Activated naive CD4-positive, alpha-beta T cell treated with anti-CD3 and anti-CD28 coated beads, Interleukin-2, amount 10 ng/mL, durations not matched to agents 7 days and 5 days (primary cell): ENCODE measurements at regions not wholly inside any gene's neighbourhood (a gene's known extent, or its start where the extent isn't known, plus 50 kb on each side); places are given as distances from the start of the nearest gene placed in this dataset.

Experiments
- CTCF ChIA-PET: fragments of 350-600 bp; sonication (Branson Sonifier 250); formaldehyde crosslinking; loops from one replicate; lab custom pipeline; 2021; ENCODE audit warnings: antibody characterized with exemption; lab: Charles Lee
- DNase-seq: peaks from one replicate; pipeline ENCODE4 v3.0.0-alpha.2; 2020
- H3K27ac Mint-ChIP-seq: one replicate; pipeline ENCODE4 v1.8.0; 2021; ENCODE audit warnings: mild to moderate bottlenecking, moderate library complexity, mixed read lengths
- H3K27me3 Mint-ChIP-seq: one replicate; pipeline ENCODE4 v1.8.0; 2021; ENCODE audit warnings: mild to moderate bottlenecking, mixed read lengths
- H3K36me3 Mint-ChIP-seq: one replicate; pipeline ENCODE4 v1.8.0; 2021; ENCODE audit warnings: mixed read lengths
- H3K4me1 Mint-ChIP-seq: one replicate; pipeline ENCODE4 v1.8.0; 2021; ENCODE audit warnings: mixed read lengths
- H3K4me3 Mint-ChIP-seq: one replicate; pipeline ENCODE4 v1.8.0; 2021; ENCODE audit warnings: mild to moderate bottlenecking, moderate library complexity, mixed read lengths
- H3K9me3 Mint-ChIP-seq: one replicate; pipeline ENCODE4 v1.8.0; 2021; ENCODE audit warnings: mixed read lengths

DNA sequence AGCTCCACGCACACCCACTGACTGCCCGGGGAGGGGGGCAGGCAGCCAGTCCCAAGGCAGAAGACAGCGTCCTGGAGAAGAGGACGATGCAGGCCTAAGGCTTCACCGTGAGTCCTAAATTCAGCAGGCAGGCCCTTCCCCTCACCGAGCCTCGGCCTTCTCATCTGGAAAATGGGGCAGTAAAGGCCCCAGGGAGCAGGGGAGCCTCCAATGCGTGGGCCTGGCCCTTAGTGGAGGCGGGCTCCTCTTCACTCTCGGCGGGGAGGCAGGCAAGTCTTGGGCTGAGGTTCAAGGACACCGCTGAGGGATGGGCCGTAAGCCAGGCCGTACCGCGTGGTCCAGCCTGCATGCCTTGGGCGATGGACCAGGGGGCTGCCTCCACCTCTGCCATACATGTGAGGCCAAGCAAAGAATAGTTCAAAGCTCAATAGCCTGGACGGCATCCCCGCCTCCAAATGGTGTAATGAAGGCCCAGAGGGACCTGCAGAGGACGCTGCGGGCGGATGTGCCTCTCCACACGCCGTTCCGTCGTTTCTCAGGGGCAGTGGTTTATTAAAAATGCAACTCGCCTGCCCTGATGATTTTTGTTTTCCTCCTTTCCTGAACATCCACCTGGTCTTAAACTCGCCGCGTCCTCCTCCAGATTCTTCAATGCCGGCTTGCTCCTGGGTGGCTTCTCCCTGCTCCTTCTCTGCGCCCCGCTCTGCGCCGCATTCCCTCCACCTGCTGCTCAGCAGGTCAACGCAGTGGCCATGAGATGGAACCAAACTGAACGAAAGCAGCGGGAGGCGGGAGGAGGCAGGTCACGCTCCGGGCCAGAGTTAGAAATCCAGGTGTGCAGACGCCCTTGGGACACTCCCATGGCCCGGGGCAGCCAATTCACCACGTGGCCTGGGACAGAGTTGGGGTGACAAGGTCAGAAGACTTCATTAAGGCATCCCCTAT lies 627.8 kb downstream of the TBC1D22A start:
- Mint-ChIP-seq H3K4me3 (no peak overlapping the region), H3K27ac (no peak overlapping the region), H3K9me3 (no peaks in the 10 kb centered on the region), H3K36me3 (no peaks in the 10 kb centered on the region), H3K4me1 (no peaks in the 10 kb centered on the region), H3K27me3 (no peaks in the 10 kb centered on the region)
- DNase-seq = no peak
- CTCF ChIA-PET = no interaction called here

DNA sequence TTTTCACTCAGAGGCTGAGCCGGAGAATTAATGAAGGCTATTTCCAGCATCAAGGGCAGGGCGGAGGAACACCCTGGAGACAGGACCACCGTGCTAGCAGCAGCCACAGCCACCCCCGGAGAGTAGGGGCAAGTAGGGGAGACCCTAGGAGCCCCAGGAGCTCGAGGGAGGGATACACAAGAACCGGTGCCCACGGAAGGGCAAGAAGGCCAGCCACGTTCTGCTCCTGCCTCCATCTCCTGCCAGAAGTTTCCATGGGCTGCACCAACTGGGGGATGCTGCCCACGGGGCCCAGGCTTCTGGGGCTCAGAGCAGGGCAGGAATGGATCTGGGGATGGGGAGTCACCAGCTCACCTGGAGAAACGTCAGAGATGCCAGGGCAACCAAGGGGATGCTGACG lies 626.8 kb downstream of the TBC1D22A start:
- Mint-ChIP-seq H3K9me3 (no peaks in the 10 kb centered on the region), H3K27ac (no peak overlapping the region), H3K4me1 (no peaks in the 10 kb centered on the region), H3K27me3 (no peaks in the 10 kb centered on the region), H3K4me3 (no peak overlapping the region), H3K36me3 (no peaks in the 10 kb centered on the region)
- no peak for DNase-seq
- CTCF ChIA-PET = no interaction called here

DNA sequence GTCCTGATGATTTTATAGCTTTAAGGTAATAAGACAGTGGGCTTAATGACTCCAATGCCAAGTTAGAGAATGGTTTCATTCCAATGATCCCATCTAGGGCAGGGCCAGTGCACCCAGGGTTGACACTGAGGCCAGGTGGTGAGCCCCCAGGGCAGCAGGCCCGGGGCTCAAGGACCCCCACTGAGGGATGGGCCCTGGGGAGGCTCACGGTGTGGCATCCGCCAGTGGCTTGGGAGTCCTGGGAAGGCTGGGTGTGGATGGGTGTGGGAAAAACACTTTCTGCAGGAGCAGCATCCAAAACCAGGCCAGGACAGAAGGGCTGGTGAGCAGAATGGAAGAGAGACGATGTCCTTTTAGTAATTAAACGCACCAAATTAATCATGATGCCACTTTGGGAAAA lies 626.3 kb downstream of the TBC1D22A start:
- CTCF ChIA-PET = no interaction called here
- H3K27me3 Mint-ChIP-seq = no peaks in the 10 kb centered on the region

DNA sequence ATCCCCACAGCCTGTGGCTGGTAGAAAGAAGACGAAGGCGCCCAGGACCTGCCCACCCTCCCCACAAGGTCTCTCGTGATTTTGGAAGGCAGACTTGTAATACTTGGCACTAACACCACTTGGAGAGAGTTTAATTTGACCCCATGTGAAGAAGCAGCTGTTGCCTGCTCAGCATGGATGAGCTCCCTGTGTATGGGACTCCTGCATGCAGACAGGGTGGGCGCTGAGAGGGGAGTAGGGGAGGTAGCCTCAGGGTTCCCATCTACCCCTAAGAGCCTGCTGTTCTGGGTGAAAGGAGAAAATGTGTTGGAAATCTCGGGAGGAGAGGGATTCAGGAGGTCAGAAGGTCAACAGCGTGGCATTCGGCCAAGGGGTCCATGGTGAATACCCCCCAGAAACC lies 625.9 kb downstream of the TBC1D22A start:
- CTCF ChIA-PET = no interaction called here
- DNase-seq = no peak
- H3K27ac Mint-ChIP-seq = no peak overlapping the region

More for the DNA sequence above, 626.3 kb downstream of the TBC1D22A start:
- DNase-seq = no peak
- H3K36me3 Mint-ChIP-seq = no peaks in the 10 kb centered on the region
- no peak overlapping the region for H3K27ac Mint-ChIP-seq
- no peak overlapping the region for H3K4me3 Mint-ChIP-seq
- no peaks in the 10 kb centered on the region for H3K4me1 Mint-ChIP-seq
- H3K9me3 Mint-ChIP-seq = no peaks in the 10 kb centered on the region

DNA sequence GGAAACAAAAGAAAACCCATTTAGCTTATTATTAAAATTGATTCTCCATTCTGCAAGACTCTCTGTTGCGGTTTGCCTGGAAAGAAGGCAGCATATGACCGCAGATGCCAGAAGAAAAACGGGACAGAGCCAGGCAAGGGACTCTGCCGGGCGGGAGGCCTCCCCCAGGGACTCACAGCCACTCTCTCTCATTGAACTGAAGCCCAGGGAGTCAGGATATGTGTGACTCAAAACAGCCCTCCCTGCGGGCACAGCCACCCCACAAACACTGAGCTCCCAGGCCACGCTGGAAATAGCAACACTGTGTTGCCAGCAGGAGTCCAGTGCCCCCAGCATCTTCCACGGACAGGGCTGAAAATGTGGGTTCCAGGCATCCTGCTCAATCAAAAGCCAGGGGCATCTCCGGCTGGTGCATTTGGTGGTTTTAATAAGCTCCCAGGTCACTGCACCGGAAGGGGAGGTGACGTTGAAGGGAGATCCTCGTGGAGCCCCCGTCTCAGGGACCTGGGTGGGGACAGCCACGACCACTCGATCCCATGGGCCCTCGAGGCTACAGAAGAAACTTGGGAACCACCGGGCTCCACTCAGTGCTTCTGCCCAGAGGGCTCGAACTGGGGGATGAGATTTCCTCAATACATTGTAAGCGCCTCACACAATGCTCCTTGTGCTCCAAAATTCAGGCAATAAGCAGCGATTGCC lies 624.5 kb downstream of the TBC1D22A start:
- Mint-ChIP-seq H3K4me3 (no peak overlapping the region), H3K27ac (no peak overlapping the region), H3K36me3 (no peaks in the 10 kb centered on the region), H3K9me3 (no peaks in the 10 kb centered on the region), H3K4me1 (no peaks in the 10 kb centered on the region), H3K27me3 (no peaks in the 10 kb centered on the region)
- no peak for DNase-seq
- CTCF ChIA-PET = no interaction called here

More for the DNA sequence above, 625.9 kb downstream of the TBC1D22A start:
- H3K36me3 Mint-ChIP-seq = no peaks in the 10 kb centered on the region
- H3K4me3 Mint-ChIP-seq = no peak overlapping the region
- no peaks in the 10 kb centered on the region for H3K9me3 Mint-ChIP-seq
- no peaks in the 10 kb centered on the region for H3K27me3 Mint-ChIP-seq
- no peaks in the 10 kb centered on the region for H3K4me1 Mint-ChIP-seq

DNA sequence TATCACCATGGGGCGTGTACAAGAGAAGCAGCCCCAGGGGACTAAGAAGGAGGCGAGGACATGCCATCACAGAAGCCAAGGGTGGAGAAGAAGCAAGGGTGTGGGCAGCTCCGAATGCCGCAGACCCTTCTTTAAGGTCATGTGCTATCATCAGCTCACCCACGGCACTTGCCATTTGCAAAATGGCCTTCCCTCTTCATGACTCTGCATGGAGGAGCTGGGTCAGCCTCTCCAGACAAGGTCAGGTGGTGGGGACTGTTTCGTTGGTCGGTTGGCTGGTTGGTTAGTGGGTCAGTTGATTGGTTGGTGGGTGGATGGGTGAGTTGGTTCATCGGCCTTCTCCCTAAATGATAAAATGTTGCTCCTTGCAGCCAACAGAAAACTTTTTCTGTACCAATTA lies 622.5 kb downstream of the TBC1D22A start:
- Mint-ChIP-seq H3K36me3 (no peaks in the 10 kb centered on the region), H3K27ac (no peak overlapping the region), H3K4me1 (no peaks in the 10 kb centered on the region), H3K4me3 (no peak overlapping the region), H3K27me3 (no peaks in the 10 kb centered on the region), H3K9me3 (no peaks in the 10 kb centered on the region)
- CTCF ChIA-PET = no interaction called here
- no peak for DNase-seq

DNA sequence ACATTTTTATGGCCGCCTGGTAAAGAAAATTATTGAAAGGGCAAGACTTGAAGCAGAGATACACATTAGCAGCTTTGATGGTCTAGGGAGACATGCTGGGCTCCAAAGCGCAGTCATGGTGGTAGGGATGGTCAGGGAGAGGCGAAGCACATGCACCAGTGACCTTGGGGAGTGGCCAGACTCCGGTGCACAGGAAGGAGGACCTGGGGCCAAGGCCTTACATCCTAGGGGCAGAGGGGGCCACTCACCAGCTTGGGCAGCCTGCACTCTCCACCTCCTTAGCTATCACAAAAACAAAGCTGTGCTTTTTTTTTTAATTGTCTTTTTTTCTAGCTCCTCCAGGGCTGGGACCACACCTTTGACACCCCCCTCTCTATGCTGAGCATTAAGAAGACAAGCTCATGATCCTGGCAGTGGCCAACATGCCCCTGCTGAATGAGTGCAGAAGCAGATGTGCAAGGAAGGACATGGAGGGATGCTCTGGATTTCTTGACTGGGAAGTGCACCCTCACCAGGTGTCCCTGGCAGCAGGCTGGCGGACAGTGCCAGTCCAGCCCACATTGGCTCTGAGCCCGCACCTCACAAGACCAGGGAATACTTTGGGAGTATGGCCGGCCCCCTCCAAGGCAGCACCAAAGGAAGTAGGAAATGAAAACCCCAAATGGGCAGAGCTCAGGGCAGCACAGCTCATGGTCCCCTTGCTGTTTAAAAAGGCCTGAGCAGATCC lies 619.9 kb downstream of the TBC1D22A start:
- Mint-ChIP-seq H3K4me1 (no peaks in the 10 kb centered on the region), H3K36me3 (no peaks in the 10 kb centered on the region), H3K27ac (no peak overlapping the region), H3K4me3 (no peak overlapping the region), H3K27me3 (no peaks in the 10 kb centered on the region), H3K9me3 (peaks cover 9% of the 10 kb centered on the region)
- no peak for DNase-seq
- CTCF ChIA-PET = no interaction called here

DNA sequence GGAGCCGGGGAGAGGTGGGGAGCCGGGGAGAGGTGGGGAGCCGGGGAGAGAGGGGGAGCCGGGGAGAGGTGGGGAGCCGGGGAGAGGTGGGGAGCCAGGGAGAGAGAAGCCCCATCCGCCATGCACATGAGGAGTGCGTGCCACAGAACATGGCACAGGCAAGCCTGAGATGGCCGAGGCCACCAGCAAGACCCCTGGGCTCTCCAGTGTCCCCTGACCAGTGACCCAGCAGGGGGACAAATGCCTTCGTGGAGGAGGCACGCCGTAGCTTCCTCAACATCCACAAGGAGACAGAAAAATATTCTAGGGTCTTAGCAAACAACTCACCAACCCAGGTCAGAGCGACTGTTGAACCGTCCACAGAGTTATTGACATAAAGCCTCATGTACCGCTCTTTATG lies 618.8 kb downstream of the TBC1D22A start:
- no peak overlapping the region for H3K4me3 Mint-ChIP-seq
- CTCF ChIA-PET = no interaction called here
- H3K9me3 Mint-ChIP-seq = peaks cover 9% of the 10 kb centered on the region
- H3K27ac Mint-ChIP-seq = no peak overlapping the region
- no peaks in the 10 kb centered on the region for H3K27me3 Mint-ChIP-seq
- no peak for DNase-seq
- H3K4me1 Mint-ChIP-seq = no peaks in the 10 kb centered on the region
- no peaks in the 10 kb centered on the region for H3K36me3 Mint-ChIP-seq

DNA sequence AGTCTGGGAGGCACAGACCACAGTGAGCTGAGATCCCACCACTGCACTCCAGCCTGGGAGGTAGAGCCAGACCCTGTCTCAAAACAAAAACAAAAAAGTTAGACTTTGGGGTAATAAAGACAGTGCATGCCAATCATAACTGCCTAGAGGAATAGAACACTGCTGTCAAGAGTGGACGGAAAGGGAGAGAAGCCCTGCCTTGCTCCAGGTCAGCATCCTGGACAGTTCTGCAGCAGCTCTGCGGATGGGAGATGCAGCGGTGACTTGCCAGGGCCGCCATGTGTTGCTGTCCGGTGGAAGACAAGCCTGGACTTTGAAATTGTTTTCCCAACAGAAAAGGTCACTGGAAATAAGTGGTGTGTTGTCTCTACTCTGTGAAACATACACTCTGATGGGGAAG lies 618.2 kb downstream of the TBC1D22A start:
- CTCF ChIA-PET = no interaction called here

DNA sequence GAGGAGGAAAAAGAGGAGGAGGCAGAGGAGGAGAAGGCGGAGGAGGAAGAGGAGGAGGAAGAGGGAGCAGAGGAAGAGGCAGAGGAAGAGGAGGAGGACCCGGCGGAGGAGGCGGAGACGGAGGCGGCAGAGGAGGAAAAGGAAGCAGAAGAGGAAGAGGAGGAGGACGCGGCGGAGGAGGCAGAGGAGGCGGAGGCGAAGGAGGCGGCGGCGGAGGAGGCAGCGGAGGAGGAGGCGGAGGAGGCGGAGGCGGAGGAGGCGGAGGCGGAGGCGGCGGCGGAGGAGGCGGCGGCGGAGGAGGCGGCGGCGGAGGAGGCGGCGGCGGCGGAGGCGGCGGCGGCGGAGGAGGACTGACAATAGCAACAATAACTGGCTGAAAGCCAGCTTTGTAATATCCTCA lies 616.6 kb downstream of the TBC1D22A start:
- no peaks in the 10 kb centered on the region for H3K27me3 Mint-ChIP-seq
- CTCF ChIA-PET = no interaction called here
- H3K4me1 Mint-ChIP-seq = no peaks in the 10 kb centered on the region
- no peak for DNase-seq
- no peak overlapping the region for H3K4me3 Mint-ChIP-seq
- H3K36me3 Mint-ChIP-seq = no peaks in the 10 kb centered on the region
- peaks cover 9% of the 10 kb centered on the region for H3K9me3 Mint-ChIP-seq
- no peak overlapping the region for H3K27ac Mint-ChIP-seq

More for the DNA sequence above, 618.2 kb downstream of the TBC1D22A start:
- no peaks in the 10 kb centered on the region for H3K4me1 Mint-ChIP-seq
- no peak overlapping the region for H3K27ac Mint-ChIP-seq
- no peak overlapping the region for H3K4me3 Mint-ChIP-seq
- H3K9me3 Mint-ChIP-seq = peaks cover 9% of the 10 kb centered on the region
- no peak for DNase-seq
- H3K27me3 Mint-ChIP-seq = no peaks in the 10 kb centered on the region
- H3K36me3 Mint-ChIP-seq = no peaks in the 10 kb centered on the region

DNA sequence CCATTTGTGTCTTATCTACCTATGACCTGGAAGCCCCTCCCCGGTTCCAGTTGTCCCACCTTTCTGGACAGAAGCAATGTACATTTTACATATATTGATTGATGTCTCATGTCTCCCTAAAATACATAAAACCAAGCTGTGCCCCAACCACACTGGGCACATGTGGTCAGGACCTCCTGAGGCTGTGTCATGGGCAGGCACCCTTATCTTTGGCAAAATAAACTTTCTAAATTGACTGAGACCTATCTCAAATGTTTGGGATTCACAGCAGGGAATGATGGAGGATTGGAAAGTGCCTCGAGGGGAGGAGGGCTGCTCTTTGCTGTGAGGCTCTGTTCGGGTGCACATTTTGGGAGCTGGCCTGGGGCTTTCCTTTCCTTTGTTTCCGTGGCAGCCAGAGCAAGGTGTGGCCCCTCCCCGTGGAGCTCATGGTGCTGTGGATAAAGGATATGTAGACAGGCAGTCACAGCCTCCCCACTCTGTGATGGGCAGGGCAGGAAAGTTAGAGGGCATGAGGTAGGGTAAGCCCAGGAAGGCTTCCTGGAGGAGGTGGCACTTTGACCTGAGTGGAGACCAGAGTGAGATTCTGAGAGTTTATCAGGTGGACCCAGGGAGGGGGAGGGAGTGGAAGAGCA lies 615.6 kb downstream of the TBC1D22A start:
- H3K9me3 Mint-ChIP-seq = peaks cover 9% of the 10 kb centered on the region
- no peak overlapping the region for H3K27ac Mint-ChIP-seq
- no peak for DNase-seq
- CTCF ChIA-PET = no interaction called here
- H3K4me1 Mint-ChIP-seq = no peaks in the 10 kb centered on the region
- H3K4me3 Mint-ChIP-seq = no peak overlapping the region
- H3K36me3 Mint-ChIP-seq = no peaks in the 10 kb centered on the region
- no peaks in the 10 kb centered on the region for H3K27me3 Mint-ChIP-seq

DNA sequence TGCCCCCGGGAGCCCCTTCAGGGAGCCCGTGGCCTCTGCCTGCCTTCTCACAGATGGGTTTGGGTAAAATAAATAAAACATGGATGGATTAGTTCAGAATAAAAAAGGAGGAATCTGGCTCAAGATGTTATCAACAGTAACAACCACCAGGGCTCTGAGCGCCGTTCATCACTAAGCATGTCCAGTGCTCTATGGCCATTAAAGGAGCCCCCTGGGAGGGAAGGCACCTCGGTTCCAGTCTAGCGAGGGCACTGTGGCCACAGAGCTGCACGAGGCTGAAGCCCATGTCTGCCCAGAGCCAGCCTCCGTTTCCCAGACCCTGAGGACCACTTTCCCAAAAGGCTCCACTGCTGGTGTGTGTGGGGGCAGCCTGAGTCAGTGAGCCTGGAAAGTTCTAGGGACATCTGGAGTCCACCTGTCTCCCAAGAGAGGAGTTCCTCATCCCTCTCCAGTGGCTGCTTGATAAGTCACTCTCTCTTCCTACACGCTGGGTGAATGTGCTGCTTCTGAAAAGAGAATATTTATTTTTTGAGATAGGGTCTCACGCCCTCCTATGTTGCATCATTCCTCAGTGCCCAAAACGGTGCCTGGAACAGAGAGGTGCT lies 614.6 kb downstream of the TBC1D22A start:
- Mint-ChIP-seq H3K27me3 (no peaks in the 10 kb centered on the region), H3K27ac (no peak overlapping the region), H3K4me3 (no peak overlapping the region), H3K9me3 (peaks cover 9% of the 10 kb centered on the region), H3K4me1 (no peaks in the 10 kb centered on the region), H3K36me3 (no peaks in the 10 kb centered on the region)
- DNase-seq = no peak
- CTCF ChIA-PET = no interaction called here

DNA sequence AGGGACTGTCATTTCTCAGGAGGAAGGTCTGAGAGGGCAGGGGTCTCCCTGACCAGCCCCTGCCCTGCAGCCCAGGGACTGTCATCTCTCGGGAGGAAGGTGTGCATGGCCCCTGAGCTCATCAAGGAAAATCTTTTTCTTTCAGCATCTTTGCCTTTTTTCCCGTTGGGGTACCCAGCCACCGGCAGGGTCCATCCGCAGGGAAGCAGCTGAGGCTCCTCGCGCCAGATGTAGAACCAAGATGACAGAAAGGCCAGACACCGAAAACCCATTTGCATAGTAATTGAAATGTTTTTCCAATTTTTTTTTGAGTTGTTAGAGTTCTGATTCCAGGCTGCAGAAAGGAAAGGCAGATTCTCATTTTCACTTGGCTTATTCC lies 613.9 kb downstream of the TBC1D22A start:
- peaks cover 9% of the 10 kb centered on the region for H3K9me3 Mint-ChIP-seq
- no peak for DNase-seq
- CTCF ChIA-PET = no interaction called here

More for the DNA sequence above, 613.9 kb downstream of the TBC1D22A start:
- Mint-ChIP-seq H3K27ac (no peak overlapping the region), H3K4me3 (no peak overlapping the region), H3K36me3 (no peaks in the 10 kb centered on the region), H3K4me1 (no peaks in the 10 kb centered on the region), H3K27me3 (no peaks in the 10 kb centered on the region)
